HK-2 (cell line): ENCODE measurements at regions not wholly inside any gene's neighbourhood (a gene's known extent, or its start where the extent isn't known, plus 50 kb on each side); places are given as distances from the start of the nearest gene placed in this dataset.

Experiments used
- DNase-seq: peaks from one replicate; pipeline ENCODE4 v3.0.0-alpha.2; 2018; ENCODE audit not compliant: unreplicated experiment

DNA sequence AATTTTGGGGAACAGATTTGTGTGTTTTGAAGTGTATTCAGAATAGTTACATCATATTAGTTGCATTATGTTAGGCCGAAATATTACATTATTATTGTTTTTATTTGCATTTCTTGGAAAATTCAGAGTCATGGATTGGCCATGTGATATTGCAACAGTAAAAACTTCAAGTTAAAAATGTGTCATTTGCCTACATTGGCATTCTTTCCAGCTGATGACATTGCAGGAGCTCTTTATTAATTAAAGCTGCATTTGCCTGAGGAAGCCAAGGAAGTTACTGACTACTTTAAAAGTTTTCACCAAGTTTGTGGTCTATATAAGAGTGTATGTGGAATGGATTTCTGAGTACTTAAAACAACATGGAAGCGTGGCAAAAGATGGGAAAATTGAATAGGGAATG lies 726.4 kb upstream of the SGO1 start:
- no peak for DNase-seq

DNA sequence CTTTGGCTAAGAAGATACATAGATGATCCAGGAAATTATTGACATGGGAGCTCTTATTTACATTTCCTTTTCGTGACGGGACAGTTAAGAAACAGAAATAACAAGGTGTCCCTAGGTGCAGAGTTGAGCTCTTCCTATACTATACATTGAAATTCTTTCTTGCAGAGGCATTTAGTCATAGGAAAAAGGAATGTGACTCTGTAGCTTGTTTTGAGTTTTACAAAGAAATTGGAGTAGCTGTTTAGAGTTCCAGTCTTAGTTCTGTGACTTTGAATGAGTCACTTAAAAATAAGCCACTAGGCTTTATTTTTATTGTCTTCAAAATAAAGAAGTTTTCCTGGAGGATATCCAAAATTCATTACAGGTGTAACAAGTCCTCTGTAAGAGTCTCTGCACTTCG lies 723.5 kb upstream of the SGO1 start:
- DNase-seq: no peak

DNA sequence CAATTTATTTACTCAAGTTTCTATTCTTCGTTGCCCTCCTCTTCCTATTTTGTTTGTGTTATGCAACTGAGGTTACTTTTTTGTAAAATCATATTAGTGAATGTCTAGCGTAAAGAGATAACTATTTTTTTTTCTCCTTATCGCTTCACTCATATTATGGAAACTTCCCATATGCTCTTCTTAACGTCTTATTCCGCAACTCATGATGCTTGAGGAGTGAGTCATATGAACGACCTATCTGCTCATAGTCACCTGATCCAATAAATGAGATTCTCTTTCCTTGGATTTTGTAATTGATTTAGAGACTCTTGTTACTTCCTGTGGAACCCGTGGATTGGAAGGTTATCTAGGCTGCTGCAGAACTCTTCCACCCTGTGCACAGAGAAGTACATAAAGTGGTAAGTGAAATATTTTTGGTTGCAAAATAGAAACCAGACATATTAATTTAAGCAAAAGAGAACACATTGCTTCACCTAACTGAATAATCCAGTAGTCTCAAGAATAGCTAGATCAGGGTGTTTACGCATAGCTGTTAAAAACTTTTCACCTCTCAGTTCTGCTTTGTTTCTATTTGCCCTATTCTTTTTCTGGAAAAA lies 719.3 kb upstream of the SGO1 start:
- DNase-seq: no peak

GRCh38 chr3:20904671-20905070 lies 718.7 kb upstream of the SGO1 start:
- DNase-seq: no peak

DNA sequence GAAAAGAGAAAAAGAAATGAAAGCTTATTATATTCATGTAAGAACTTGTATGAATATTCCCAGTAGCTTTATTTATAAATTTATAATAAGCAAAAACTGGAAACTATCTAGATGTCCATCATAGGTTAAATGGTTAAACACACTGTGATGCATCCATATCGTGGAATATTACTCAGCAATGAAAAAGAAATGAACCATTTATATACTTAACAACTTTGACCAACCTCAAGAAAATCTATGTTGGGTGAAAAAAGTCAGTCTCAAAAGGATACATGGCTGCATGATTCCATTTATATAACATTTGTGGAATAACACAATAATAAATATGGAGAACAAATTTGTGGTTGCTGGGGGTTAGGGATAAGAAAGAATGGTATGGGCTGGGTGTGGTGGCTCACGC lies 713.0 kb upstream of the SGO1 start:
- no peak for DNase-seq

- DNase-seq: no peak
These were observed 704.1 kb upstream of the SGO1 start for GRCh38 chr3:20890111-20890519.

DNA sequence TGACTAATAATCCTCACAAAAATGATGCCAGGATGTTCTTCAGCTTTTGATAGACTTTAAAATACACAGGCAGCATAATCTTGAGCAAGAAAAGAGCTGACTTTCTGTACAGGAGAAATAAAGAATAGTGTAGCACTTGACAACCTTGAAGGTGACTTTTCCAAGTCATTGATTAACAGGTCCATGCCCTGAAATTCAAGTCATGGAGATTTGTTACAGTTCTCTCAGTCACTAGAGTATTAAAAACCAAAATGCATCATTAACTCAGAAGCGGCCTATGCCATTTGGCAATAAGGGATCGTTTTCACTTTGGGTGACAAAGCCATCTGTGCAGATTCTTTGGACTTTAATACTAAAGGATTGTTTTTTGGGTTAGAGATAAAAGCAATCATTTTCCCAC lies 692.7 kb upstream of the SGO1 start:
- DNase-seq: no peak

DNA sequence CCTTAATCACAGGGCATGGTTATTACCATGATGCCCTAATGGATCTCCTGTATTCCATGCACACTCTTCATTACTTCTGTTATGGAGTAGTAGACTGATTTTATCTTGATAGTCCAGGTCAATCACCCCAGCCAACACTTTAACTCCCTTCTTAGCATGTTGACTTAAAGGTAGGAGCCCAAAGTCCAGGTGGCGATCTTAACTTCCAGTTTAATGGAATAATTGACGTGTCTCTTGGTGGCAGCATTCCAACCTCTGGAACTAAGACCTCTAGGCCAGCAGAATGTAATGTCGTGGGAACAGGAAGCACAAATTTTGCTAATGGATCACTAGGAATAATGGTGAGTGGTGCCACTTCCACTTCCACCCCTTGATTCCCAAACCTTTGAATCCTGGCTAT lies 687.2 kb upstream of the SGO1 start:
- DNase-seq: no peak

DNA sequence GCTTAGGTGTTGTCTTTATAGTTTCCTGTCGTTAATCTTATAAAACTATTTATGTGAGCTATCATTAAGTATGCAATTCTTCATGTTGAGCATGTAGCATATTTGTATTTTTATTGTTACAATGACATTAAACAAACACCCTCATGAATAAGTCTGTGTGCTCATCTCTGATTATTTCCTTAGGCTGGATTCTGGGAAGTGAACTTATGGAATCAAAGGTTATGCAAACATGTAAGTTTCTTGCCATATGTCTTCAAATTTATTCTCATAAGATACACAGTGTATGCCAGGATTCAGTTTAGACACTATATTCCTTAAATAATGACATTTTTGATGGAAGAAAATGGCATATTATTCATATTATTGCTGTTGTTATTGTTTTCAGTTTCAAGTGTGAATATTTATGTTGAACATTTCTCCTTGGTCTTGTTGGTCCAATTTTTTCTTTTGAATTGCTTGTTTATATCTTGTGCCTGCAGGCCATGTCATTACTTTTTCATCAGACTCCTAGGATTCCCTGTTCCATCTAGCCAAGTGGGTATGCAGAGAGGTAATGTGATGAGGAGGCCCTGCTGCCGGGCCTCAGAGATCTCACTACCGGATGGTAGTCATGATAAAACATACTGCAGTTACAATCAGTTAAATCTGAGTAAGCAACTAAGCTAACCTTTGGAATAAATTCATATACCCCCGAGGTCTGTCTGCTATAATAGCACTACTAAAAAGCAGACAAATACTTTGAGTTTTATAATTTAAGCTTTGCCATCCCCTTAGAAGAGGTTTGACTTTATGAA lies 684.3 kb upstream of the SGO1 start:
- DNase-seq: no peak

- DNase-seq: no peak
These were observed 679.8 kb upstream of the SGO1 start for GRCh38 chr3:20865803-20866202.

DNA sequence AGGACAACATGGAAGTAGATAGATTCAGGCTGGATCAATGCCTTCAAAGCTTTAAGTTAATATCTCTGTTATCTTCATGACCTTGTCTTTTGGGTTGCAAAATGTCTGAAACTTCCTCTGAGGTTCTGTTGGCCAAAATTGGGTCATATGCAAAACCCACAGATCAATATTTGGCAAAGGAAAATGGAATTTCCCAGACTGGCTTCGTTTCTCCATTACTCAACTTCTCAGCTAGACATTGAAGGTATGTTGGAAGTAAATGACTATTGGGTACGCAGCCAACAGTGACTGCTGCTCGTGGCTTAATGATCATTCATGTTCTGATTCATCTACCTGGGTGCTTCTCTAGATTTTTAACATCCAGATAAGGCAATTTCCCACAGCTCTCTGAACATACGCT lies 675.4 kb upstream of the SGO1 start:
- no peak for DNase-seq

DNA sequence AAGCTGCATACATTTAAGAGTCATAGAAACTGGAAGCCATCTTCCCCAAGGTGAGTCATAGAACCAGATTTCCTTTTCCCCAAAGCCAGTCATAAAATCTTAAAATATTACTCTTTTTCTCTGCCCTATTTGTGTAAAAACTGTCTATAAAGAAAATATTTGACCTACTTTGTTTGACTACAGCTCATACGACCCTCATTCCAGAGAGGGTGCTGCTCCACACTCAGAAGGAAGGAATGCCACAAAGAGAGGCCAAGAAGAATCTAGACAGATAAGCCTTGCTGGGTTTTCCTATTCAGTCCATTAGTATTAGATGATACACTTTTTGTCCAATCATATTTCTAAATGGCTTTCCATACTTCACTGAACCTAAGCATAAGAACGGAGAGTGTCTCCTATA lies 671.6 kb upstream of the SGO1 start:
- DNase-seq: no peak

- DNase-seq: no peak
These were observed 667.9 kb upstream of the SGO1 start for GRCh38 chr3:20853890-20854289.

- DNase-seq: no peak
These were observed 666.7 kb upstream of the SGO1 start for GRCh38 chr3:20852712-20853111.

- DNase-seq: no peak
These were observed 664.0 kb upstream of the SGO1 start for GRCh38 chr3:20849975-20850374.

- DNase-seq: no peak
These were observed 660.8 kb upstream of the SGO1 start for GRCh38 chr3:20846832-20847231.

DNA sequence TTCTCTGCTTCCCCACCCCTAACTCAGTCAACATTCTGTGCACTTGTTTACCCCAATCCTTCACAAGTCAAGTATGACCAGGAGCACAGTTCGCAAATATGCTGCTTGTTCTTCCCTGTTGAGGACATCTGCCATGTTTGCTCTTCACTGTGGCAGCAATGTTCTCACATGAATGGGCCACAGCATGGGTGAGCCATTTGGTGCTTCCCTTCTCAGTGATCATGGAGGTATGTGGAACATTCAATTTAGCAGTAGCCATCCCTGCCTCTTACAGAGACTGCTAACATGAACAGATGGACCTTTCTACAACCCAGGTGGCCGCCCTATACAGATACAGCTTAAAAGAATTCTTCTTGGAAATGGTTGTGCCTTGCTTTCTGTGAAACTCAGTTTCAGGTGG lies 660.1 kb upstream of the SGO1 start:
- DNase-seq: no peak

DNA sequence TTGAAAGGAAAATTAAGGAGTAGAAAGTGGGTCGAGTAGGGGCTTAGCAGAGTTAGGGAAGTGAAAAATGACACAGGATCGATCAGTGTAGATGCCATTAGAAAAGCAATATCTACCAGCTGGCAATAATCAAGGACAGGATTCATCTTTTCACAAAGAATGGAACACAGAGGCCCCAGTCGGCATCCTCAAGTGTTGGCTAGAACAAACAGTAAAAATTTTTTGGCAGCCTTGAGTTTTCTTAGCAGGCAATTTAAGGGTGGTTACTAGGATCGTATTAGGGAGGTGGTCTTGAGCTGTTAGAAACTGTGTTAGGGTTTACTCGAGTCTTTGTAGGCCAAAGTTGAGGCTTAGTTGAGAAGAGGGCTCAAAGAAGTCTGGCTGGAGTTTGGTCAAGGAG lies 658.8 kb upstream of the SGO1 start:
- DNase-seq: no peak

DNA sequence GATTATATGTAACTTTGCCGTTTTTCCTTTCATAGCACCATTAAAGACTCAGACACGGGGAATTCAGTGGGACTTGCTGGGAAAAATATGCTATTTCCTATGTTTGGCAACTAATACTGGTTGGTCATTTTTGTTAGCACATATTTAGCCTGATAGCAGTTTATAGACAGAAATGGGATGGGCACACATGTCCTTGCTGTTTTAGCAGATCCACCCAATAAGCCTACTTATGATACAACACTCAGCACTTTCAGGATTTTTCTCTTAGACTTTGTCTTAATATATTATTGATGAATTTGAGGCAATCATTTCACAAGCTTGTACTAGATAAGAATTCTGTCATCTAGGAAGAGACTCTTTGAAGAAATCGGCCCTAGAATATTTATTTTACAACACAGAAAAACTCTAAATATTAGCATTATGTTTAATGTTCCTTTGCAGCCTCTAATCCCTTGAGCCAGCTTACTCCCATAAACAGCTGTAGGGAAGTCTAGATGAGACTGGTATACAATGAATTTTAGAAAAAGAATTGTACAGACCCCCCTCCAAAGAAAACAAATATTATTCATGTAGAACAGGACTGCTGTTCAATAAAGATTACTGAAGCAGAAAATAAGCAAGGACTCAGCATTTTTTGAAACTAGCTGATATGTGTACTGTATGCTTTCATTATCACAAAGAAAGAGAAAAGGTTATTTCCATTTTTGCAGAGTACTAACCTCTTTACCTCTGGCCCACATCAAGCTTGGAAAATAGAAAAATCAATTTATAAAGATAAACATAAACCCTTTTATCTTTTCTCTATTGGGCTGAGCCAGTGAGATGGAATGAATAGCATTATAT lies 656.8 kb upstream of the SGO1 start:
- DNase-seq: no peak

DNA sequence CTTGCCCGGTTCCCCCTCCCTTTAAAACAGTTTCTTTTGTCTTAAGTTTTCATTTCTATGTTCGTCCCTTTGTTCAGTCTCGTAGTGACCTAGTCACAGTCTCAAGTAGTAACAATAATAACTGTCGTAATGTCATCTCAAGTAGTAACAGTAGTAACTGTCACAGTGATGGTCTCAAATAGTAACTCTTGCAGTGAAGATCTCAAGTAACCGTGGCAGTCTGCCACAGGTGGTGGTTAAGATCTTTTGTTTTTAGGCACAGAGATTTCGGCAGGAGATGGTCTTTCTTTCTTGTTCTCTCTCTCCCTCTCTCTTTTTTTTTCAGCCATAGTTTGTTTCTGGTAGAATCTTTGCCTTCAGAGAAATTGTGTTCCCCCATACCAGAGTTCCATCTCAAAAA lies 656.0 kb upstream of the SGO1 start:
- no peak for DNase-seq

- DNase-seq: no peak
These were observed 651.8 kb upstream of the SGO1 start for GRCh38 chr3:20837676-20838302.

GRCh38 chr3:20836801-20837200 lies 650.8 kb upstream of the SGO1 start:
- no peak for DNase-seq
